ENCODE measurements at regions not wholly inside any gene's neighbourhood (a gene's known extent, or its start where the extent isn't known, plus 50 kb on each side); places are given as distances from the start of the nearest gene placed in this dataset.
"Not testable (repeated sequence)": the region's sequence is repeated elsewhere in the genome, so short reads cannot be mapped to it uniquely, and the experiment has no call there.

DNA sequence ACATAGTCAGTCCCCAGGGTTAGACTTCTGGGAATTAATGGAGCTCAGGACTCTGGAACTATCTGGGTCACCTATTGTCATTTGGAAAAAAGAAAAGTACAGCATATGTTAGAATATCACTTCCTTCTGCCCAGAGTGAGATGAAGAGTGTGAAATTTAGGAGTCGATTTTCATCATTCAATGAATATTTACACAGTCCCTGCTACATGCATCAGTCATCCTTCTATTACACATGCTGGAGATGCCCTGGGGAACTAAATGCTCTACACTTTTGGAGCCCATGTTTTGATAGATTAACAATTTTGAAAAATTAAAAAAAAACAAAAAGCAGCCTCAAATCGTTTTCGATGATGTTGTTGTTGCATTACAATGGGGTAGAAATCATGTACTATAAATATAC lies 315.4 kb downstream of the ALDH8A1 start:
- no peak overlapping the region for H2AK5ac ChIP-seq (ENCODE audit: low read depth, low read length)
- H2BK120ac ChIP-seq (ENCODE audit: low read depth, low read length), result no peak overlapping the region
- no peaks in the 10 kb centered on the region for H3K9me3 ChIP-seq (replicated peaks in 1 of 2; ENCODE audit: control insufficient read depth in 2 of 2, insufficient read depth in 1 of 2, low read depth in 1 of 2, low read length in 2 of 2)
- no peak overlapping the region for H4K91ac ChIP-seq (ENCODE audit: low read depth, low read length, poor library complexity)
- H3K9ac ChIP-seq (ENCODE audit: low read depth, low read length, poor library complexity), result no peak overlapping the region
- H3K4me1 ChIP-seq (ENCODE audit: control insufficient read depth in 2 of 2, insufficient read depth in 1 of 2, low read depth in 1 of 2, low read length in 2 of 2), result peaks cover 0 to 6% of the 10 kb centered on the region in 2 donors
- H2BK15ac ChIP-seq (ENCODE audit: low read length), result no peak overlapping the region
- no peaks in the 10 kb centered on the region for H3K27me3 ChIP-seq (ENCODE audit: control insufficient read depth in 3 of 3, insufficient read depth in 3 of 3, low read depth in 1 of 3, low read length in 3 of 3)
- H3K14ac ChIP-seq (ENCODE audit: low read length), result no peak overlapping the region
- DNase-seq (ENCODE audit: low spot score), result no peak
- H2BK5ac ChIP-seq (ENCODE audit: low read length), result no peak overlapping the region
- H3K4me3 ChIP-seq (ENCODE audit: low read length in 2 of 2), result no peak overlapping the region
- no peak overlapping the region for H3K4ac ChIP-seq (ENCODE audit: low read length)
- WGBS, 2 donors (ENCODE audit: extremely low coverage in 2 of 2, insufficient read length in 2 of 2, insufficient replicate concordance in 1 of 2), result no CpG with 5 or more reads among the region's 3 CpGs
- H2BK12ac ChIP-seq (ENCODE audit: low read length), result no peak overlapping the region
- no peak overlapping the region for H3K27ac ChIP-seq (replicated peaks; ENCODE audit: low read length)
- H3K23ac ChIP-seq (ENCODE audit: low read depth, low read length, poor library complexity), result no peak overlapping the region
- no peaks in the 10 kb centered on the region for H3K79me1 ChIP-seq (ENCODE audit: low read depth, low read length)
- no peak overlapping the region for H3K18ac ChIP-seq (ENCODE audit: low read length)
- H4K8ac ChIP-seq (ENCODE audit: low read depth, low read length), result no peak overlapping the region
- no peaks in the 10 kb centered on the region for H3K36me3 ChIP-seq (replicated peaks in 1 of 2; ENCODE audit: control insufficient read depth in 2 of 2, insufficient read depth in 2 of 2, low read length in 2 of 2)
- H3K4me2 ChIP-seq (ENCODE audit: insufficient read depth, low read length, poor library complexity, severe bottlenecking), result no peak overlapping the region
- no peak overlapping the region for H2AFZ ChIP-seq (ENCODE audit: low read length)

- H2BK120ac ChIP-seq (ENCODE audit: low read depth, low read length); H4K8ac ChIP-seq (ENCODE audit: low read depth, low read length); H4K91ac ChIP-seq (ENCODE audit: low read depth, low read length, poor library complexity); H3K9ac ChIP-seq (ENCODE audit: low read depth, low read length, poor library complexity); H2BK15ac ChIP-seq (ENCODE audit: low read length); H3K27ac ChIP-seq (replicated peaks; ENCODE audit: low read length); H3K4me3 ChIP-seq (ENCODE audit: low read length in 2 of 2); H3K4me1 ChIP-seq (ENCODE audit: control insufficient read depth in 2 of 2, insufficient read depth in 1 of 2, low read depth in 1 of 2, low read length in 2 of 2); H3K14ac ChIP-seq (ENCODE audit: low read length); H3K79me1 ChIP-seq (ENCODE audit: low read depth, low read length); H3K36me3 ChIP-seq (replicated peaks in 1 of 2; ENCODE audit: control insufficient read depth in 2 of 2, insufficient read depth in 2 of 2, low read length in 2 of 2); H2BK5ac ChIP-seq (ENCODE audit: low read length); DNase-seq (ENCODE audit: low spot score); H3K23ac ChIP-seq (ENCODE audit: low read depth, low read length, poor library complexity); H3K9me3 ChIP-seq (replicated peaks in 1 of 2; ENCODE audit: control insufficient read depth in 2 of 2, insufficient read depth in 1 of 2, low read depth in 1 of 2, low read length in 2 of 2); H3K4me2 ChIP-seq (ENCODE audit: insufficient read depth, low read length, poor library complexity, severe bottlenecking); H3K4ac ChIP-seq (ENCODE audit: low read length); H2AK5ac ChIP-seq (ENCODE audit: low read depth, low read length); H3K27me3 ChIP-seq (ENCODE audit: control insufficient read depth in 3 of 3, insufficient read depth in 3 of 3, low read depth in 1 of 3, low read length in 3 of 3); H2AFZ ChIP-seq (ENCODE audit: low read length): not testable (repeated sequence)
- H2BK12ac ChIP-seq (ENCODE audit: low read length), result peak overlapping the region; percentile 16
- no CpG with 5 or more reads among the region's 48 CpGs for WGBS, 2 donors (ENCODE audit: extremely low coverage in 2 of 2, insufficient read length in 2 of 2, insufficient replicate concordance in 1 of 2)
- H3K18ac ChIP-seq (ENCODE audit: low read length), result peak overlapping the region; percentile 58
Observed at GRCh38 chr6:134632982-134633940, 315.3 kb upstream of the SGK1 start.

DNA sequence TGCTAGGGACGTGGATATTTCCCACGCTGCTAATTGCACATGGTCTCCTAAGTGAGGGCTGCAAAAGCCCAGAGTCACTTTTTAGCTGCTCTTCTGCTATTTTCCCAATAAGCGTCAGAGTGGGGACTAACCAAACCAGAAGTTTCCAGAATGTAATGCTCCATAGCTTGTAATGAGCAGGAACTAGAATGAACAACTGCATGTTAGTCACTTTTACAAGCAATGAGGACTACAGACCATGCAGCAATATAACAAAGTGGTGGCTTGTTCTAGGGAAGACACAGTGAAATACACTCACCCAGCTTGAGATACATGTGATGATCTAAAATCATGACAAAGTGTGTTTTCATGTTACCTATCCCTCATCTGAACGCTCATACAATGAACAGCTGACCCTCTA lies 314.1 kb upstream of the SGK1 start:
- Histone ChIP-seq H3K4me1 (ENCODE audit: control insufficient read depth in 2 of 2, insufficient read depth in 1 of 2, low read depth in 1 of 2, low read length in 2 of 2) (peaks cover 0 to 3% of the 10 kb centered on the region in 2 donors), H2BK12ac (ENCODE audit: low read length) (no peak overlapping the region), H3K79me1 (ENCODE audit: low read depth, low read length) (no peaks in the 10 kb centered on the region), H3K4me3 (ENCODE audit: low read length in 2 of 2) (no peak overlapping the region), H3K14ac (ENCODE audit: low read length) (no peak overlapping the region), H2AK5ac (ENCODE audit: low read depth, low read length) (no peak overlapping the region), H4K8ac (ENCODE audit: low read depth, low read length) (no peak overlapping the region), H2BK15ac (ENCODE audit: low read length) (no peak overlapping the region), H3K27me3 (ENCODE audit: control insufficient read depth in 3 of 3, insufficient read depth in 3 of 3, low read depth in 1 of 3, low read length in 3 of 3) (no peaks in the 10 kb centered on the region), H4K91ac (ENCODE audit: low read depth, low read length, poor library complexity) (no peak overlapping the region), H2AFZ (ENCODE audit: low read length) (no peak overlapping the region), H2BK5ac (ENCODE audit: low read length) (no peak overlapping the region), H3K23ac (ENCODE audit: low read depth, low read length, poor library complexity) (no peak overlapping the region), H2BK120ac (ENCODE audit: low read depth, low read length) (no peak overlapping the region), H3K4ac (ENCODE audit: low read length) (no peak overlapping the region), H3K9ac (ENCODE audit: low read depth, low read length, poor library complexity) (no peak overlapping the region), H3K27ac (replicated peaks; ENCODE audit: low read length) (no peak overlapping the region), H3K36me3 (replicated peaks in 1 of 2; ENCODE audit: control insufficient read depth in 2 of 2, insufficient read depth in 2 of 2, low read length in 2 of 2) (no peaks in the 10 kb centered on the region), H3K4me2 (ENCODE audit: insufficient read depth, low read length, poor library complexity, severe bottlenecking) (no peak overlapping the region), H3K9me3 (replicated peaks in 1 of 2; ENCODE audit: control insufficient read depth in 2 of 2, insufficient read depth in 1 of 2, low read depth in 1 of 2, low read length in 2 of 2) (no peaks in the 10 kb centered on the region), H3K18ac (ENCODE audit: low read length) (no peak overlapping the region)
- DNase-seq (ENCODE audit: low spot score), result no peak
- WGBS, 2 donors (ENCODE audit: extremely low coverage in 2 of 2, insufficient read length in 2 of 2, insufficient replicate concordance in 1 of 2), result no CpG with 5 or more reads among the region's 4 CpGs

GRCh38 chr6:134631398-134631924 lies 313.5 kb upstream of the SGK1 start:
- Histone ChIP-seq H3K4me3 (ENCODE audit: low read length in 2 of 2) (no peak overlapping the region), H2BK5ac (ENCODE audit: low read length) (no peak overlapping the region), H3K4me1 (ENCODE audit: control insufficient read depth in 2 of 2, insufficient read depth in 1 of 2, low read depth in 1 of 2, low read length in 2 of 2) (peaks cover 0 to 2% of the 10 kb centered on the region in 2 donors), H3K27me3 (ENCODE audit: control insufficient read depth in 3 of 3, insufficient read depth in 3 of 3, low read depth in 1 of 3, low read length in 3 of 3) (no peaks in the 10 kb centered on the region), H2AK5ac (ENCODE audit: low read depth, low read length) (no peak overlapping the region), H2BK120ac (ENCODE audit: low read depth, low read length) (no peak overlapping the region), H3K14ac (ENCODE audit: low read length) (no peak overlapping the region), H3K23ac (ENCODE audit: low read depth, low read length, poor library complexity) (no peak overlapping the region), H3K27ac (replicated peaks; ENCODE audit: low read length) (no peak overlapping the region), H3K4me2 (ENCODE audit: insufficient read depth, low read length, poor library complexity, severe bottlenecking) (no peak overlapping the region), H3K4ac (ENCODE audit: low read length) (no peak overlapping the region), H3K18ac (ENCODE audit: low read length) (no peak overlapping the region), H2BK15ac (ENCODE audit: low read length) (no peak overlapping the region), H3K79me1 (ENCODE audit: low read depth, low read length) (no peaks in the 10 kb centered on the region), H3K9ac (ENCODE audit: low read depth, low read length, poor library complexity) (no peak overlapping the region), H4K8ac (ENCODE audit: low read depth, low read length) (no peak overlapping the region), H2BK12ac (ENCODE audit: low read length) (no peak overlapping the region), H3K9me3 (replicated peaks in 1 of 2; ENCODE audit: control insufficient read depth in 2 of 2, insufficient read depth in 1 of 2, low read depth in 1 of 2, low read length in 2 of 2) (no peaks in the 10 kb centered on the region), H4K91ac (ENCODE audit: low read depth, low read length, poor library complexity) (no peak overlapping the region), H3K36me3 (replicated peaks in 1 of 2; ENCODE audit: control insufficient read depth in 2 of 2, insufficient read depth in 2 of 2, low read length in 2 of 2) (no peaks in the 10 kb centered on the region), H2AFZ (ENCODE audit: low read length) (no peak overlapping the region)
- DNase-seq (ENCODE audit: low spot score), result no peak
- no CpG with 5 or more reads among the region's 1 CpG for WGBS, 2 donors (ENCODE audit: extremely low coverage in 2 of 2, insufficient read length in 2 of 2, insufficient replicate concordance in 1 of 2)

All from neuronal stem cell (in vitro differentiated cells).